ENCODE measurements at regions not wholly inside any gene's neighbourhood (a gene's known extent, or its start where the extent isn't known, plus 50 kb on each side); places are given as distances from the start of the nearest gene placed in this dataset.

DNA sequence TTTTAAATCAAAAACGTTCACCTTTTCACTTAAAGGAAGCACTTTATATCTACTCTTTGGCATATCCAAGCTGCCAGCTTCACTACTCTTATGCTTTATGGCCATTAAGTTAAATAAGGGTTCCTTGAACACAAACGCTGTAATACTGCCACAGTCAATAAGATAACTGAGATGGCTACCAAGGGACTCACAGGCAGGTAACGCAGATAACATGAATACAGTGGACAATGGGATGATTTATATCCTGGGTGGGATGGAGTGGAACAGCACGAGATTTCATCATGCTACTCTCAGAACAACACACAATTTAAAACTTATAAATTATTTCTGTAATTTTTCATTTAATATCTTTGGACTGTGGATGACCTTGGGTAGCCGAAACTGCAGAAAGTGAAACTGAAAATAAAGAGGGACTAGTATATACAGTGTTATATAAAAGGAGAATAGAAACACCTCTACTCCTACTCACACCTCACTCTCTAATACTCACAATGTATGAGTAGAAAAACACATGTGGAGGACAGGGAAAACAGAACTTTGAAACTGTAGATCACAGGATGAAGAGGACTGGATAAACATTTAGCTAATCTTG lies 367.3 kb downstream of the C12orf50 start:
- Mint-ChIP-seq H3K36me3 (ENCODE audit: low read depth) (no peaks in the 10 kb centered on the region), H3K4me1 (ENCODE audit: low read depth) (no peaks in the 10 kb centered on the region), H3K27me3 (no peaks in the 10 kb centered on the region), H3K9me3 (no peaks in the 10 kb centered on the region), H3K4me3 (no peak overlapping the region), H3K27ac (no peak overlapping the region)
- intact Hi-C loops (cut with micrococcal nuclease), result no loop called here

DNA sequence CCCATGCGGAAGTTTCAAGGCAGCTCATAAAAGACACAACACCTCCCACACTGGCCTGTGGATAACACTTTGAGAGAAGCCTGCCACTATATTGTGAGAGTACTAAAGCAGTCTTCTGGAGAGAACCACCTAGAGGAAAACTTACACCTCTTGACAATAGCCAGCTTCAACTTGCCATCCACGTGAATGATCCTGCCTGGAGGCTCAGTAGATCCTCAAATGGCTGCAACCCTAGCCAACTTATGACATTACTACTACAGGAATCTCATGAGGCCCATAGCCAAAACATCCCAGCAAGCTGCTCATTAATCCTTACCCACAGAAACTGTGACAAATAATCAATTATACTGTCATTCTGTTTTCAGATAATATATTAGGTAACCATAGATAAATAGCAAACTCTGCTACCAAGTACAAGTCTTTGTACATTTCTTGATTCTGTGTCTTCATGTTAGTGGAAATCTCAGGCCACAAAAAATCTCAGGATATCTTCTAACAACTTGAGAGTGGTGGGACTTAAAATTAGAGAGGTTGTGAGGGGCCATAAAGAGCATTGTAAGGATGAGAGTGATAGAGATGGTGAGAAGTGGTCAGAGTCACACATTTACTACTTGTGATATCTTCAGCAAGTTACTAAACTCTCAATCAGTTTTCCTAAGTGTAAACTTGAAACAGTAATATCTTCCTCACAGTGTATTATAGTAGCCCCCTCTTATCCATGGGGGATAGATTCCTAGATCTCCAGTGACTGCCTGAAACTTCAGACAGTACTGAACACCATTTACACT lies 368.0 kb downstream of the C12orf50 start:
- H3K9me3 Mint-ChIP-seq, result no peaks in the 10 kb centered on the region
- no peaks in the 10 kb centered on the region for H3K27me3 Mint-ChIP-seq
- no peaks in the 10 kb centered on the region for H3K36me3 Mint-ChIP-seq (ENCODE audit: low read depth)
- intact Hi-C loops (cut with micrococcal nuclease), result no loop called here
- no peak overlapping the region for H3K27ac Mint-ChIP-seq
- no peaks in the 10 kb centered on the region for H3K4me1 Mint-ChIP-seq (ENCODE audit: low read depth)
- H3K4me3 Mint-ChIP-seq, result no peak overlapping the region

DNA sequence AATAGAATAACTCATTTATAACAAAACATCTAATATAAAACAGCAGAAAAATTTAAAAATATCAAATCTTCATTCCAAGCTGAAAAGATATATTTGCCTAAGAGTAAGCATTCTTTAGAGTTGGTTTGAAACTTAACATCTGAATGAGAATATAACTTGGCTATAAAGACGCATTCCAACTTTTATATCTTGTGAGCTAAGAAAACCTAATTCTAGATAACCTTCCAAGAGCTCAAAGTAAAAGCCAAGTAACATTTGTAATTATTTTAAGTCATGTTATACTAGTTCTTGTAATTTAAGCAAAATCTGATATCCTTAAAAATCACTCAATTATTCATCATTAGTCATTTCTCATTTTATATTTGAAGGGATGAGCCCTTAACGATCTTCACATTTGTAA lies 368.9 kb downstream of the C12orf50 start:
- Mint-ChIP-seq H3K9me3 (no peaks in the 10 kb centered on the region), H3K4me3 (no peak overlapping the region), H3K27ac (no peak overlapping the region), H3K27me3 (no peaks in the 10 kb centered on the region), H3K4me1 (ENCODE audit: low read depth) (no peaks in the 10 kb centered on the region), H3K36me3 (ENCODE audit: low read depth) (no peaks in the 10 kb centered on the region)
- intact Hi-C loops (cut with micrococcal nuclease), result no loop called here

DNA sequence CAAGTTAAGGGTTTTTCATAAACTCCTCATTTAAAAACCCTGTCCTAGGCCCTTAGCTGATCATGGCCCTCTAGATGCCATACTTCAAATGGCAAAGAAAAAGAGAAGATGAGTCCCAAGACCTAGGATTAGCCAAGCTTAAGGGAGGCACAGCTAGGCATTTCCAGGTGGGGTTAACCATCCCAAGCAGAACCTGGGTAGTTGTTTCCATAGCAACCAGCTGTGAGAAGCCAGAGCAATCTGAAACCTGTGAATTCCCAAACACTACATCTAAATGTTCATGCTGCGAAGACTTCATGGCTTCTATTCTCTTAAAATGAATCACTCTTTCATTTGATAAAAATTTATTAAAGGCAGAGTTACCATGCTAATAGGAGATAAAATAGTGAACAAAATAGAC lies 372.9 kb downstream of the C12orf50 start:
- H3K27me3 Mint-ChIP-seq, result no peaks in the 10 kb centered on the region
- no peaks in the 10 kb centered on the region for H3K4me1 Mint-ChIP-seq (ENCODE audit: low read depth)
- no peak overlapping the region for H3K4me3 Mint-ChIP-seq
- H3K36me3 Mint-ChIP-seq (ENCODE audit: low read depth), result no peaks in the 10 kb centered on the region
- intact Hi-C loops (cut with micrococcal nuclease), result no loop called here
- no peak overlapping the region for H3K27ac Mint-ChIP-seq
- no peaks in the 10 kb centered on the region for H3K9me3 Mint-ChIP-seq

GRCh38 chr12:87651670-87652425 lies 377.4 kb downstream of the C12orf50 start:
- Mint-ChIP-seq H3K27me3 (no peaks in the 10 kb centered on the region), H3K4me3 (no peak overlapping the region), H3K9me3 (no peaks in the 10 kb centered on the region), H3K4me1 (ENCODE audit: low read depth) (no peaks in the 10 kb centered on the region), H3K36me3 (ENCODE audit: low read depth) (no peaks in the 10 kb centered on the region), H3K27ac (no peak overlapping the region)
- intact Hi-C loops (cut with micrococcal nuclease), result no loop called here

DNA sequence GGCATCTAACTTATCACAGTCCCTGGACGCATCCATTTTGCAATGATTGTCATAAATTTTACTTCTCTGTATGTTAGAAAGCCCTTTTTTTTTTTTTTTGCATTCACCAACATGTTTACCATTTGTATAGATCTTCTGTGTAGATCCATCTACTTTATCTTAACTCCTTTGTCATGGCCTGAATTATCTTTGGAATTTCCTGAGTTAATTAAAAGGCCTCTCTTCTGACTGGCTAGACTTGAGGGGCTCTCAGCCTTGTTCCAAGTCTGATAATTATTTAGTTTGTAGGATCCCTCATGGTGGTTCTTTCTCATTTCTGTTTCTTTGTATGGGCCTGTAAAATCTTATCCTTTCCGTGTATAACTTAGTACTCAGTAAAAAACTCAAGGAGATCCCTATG lies 387.0 kb downstream of the C12orf50 start:
- H3K4me1 Mint-ChIP-seq (ENCODE audit: low read depth), result no peaks in the 10 kb centered on the region
- H3K4me3 Mint-ChIP-seq, result no peak overlapping the region
- intact Hi-C loops (cut with micrococcal nuclease), result no loop called here
- no peaks in the 10 kb centered on the region for H3K9me3 Mint-ChIP-seq
- no peaks in the 10 kb centered on the region for H3K36me3 Mint-ChIP-seq (ENCODE audit: low read depth)
- no peak overlapping the region for H3K27ac Mint-ChIP-seq
- H3K27me3 Mint-ChIP-seq, result no peaks in the 10 kb centered on the region

- Mint-ChIP-seq H3K27me3 (no peaks in the 10 kb centered on the region), H3K4me3 (no peak overlapping the region), H3K36me3 (ENCODE audit: low read depth) (no peaks in the 10 kb centered on the region), H3K9me3 (peaks cover 8% of the 10 kb centered on the region), H3K4me1 (ENCODE audit: low read depth) (no peaks in the 10 kb centered on the region), H3K27ac (no peak overlapping the region)
- intact Hi-C loops (cut with micrococcal nuclease), result no loop called here
These were observed 411.0 kb downstream of the C12orf50 start for GRCh38 chr12:87618199-87618598.

GRCh38 chr12:87612996-87613395 lies 416.2 kb downstream of the C12orf50 start:
- Mint-ChIP-seq H3K27ac (no peak overlapping the region), H3K4me1 (ENCODE audit: low read depth) (no peaks in the 10 kb centered on the region), H3K36me3 (ENCODE audit: low read depth) (no peaks in the 10 kb centered on the region), H3K9me3 (no peaks in the 10 kb centered on the region), H3K4me3 (no peak overlapping the region), H3K27me3 (no peaks in the 10 kb centered on the region)
- intact Hi-C loops (cut with micrococcal nuclease), result no loop called here

DNA sequence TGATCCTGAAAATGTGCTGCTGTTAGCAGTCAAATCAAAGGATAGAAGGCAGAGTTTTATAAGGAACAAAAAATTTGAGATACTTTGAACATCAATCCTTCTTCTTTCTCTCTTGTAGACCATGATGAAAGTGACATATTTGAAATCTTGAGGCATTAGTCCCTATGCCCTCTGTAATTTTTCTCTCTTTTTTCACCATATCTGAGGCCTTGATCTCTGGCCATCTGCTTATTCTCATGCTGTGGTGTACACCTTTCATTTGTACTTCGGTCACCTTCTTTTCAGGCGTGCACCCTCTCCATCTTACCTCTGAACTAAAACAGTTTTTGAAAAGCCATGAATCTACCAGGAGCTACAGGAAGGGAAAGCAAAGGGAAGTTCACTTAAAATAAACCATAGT lies 420.9 kb downstream of the C12orf50 start:
- H3K27me3 Mint-ChIP-seq, result no peaks in the 10 kb centered on the region
- H3K27ac Mint-ChIP-seq, result no peak overlapping the region
- H3K4me3 Mint-ChIP-seq, result no peak overlapping the region
- H3K4me1 Mint-ChIP-seq (ENCODE audit: low read depth), result no peaks in the 10 kb centered on the region
- no peaks in the 10 kb centered on the region for H3K36me3 Mint-ChIP-seq (ENCODE audit: low read depth)
- H3K9me3 Mint-ChIP-seq, result peaks cover 10% of the 10 kb centered on the region
- intact Hi-C loops (cut with micrococcal nuclease), result no loop called here

DNA sequence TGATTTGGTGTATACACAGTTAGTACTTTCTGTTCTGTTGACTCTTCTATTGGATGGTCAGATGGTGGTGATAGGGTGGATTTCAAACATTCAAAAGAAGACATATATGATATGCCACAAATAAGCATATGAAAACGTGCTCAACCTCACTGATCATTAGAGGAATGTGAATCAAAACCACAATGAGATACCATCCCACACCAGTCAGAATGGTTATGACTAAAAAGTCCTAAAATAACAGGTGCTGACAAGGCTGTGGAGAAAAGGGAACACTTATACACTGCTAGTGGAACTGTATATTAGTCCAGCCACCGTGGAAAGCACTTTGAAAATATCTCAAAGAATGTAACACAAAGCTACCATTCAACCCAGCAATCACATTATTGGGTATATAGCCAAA lies 425.5 kb downstream of the C12orf50 start:
- Mint-ChIP-seq H3K4me3 (no peak overlapping the region), H3K9me3 (peaks cover 10% of the 10 kb centered on the region), H3K27me3 (no peaks in the 10 kb centered on the region), H3K4me1 (ENCODE audit: low read depth) (no peaks in the 10 kb centered on the region), H3K27ac (no peak overlapping the region), H3K36me3 (ENCODE audit: low read depth) (no peaks in the 10 kb centered on the region)
- intact Hi-C loops (cut with micrococcal nuclease), result no loop called here

DNA sequence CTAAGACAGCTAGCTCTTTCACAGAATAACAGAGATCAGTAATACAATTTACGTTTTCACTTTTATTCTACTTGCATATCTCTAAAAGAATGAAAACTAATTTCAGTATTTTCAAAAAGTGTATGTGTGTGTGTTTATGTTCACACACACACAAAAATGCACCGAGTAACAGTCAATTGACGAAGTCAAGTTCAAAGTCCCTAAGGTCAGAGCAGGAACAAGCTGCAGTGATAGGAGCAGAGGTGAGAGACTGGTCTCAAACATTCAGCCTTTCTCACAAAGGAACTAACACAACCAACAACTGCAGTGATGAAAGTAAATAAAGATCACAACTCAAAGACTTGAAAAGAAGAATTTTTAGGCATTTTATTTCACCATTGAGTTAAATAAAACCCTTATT lies 429.7 kb downstream of the C12orf50 start:
- no peaks in the 10 kb centered on the region for H3K27me3 Mint-ChIP-seq
- H3K4me1 Mint-ChIP-seq (ENCODE audit: low read depth), result no peaks in the 10 kb centered on the region
- no peaks in the 10 kb centered on the region for H3K36me3 Mint-ChIP-seq (ENCODE audit: low read depth)
- H3K27ac Mint-ChIP-seq, result no peak overlapping the region
- H3K4me3 Mint-ChIP-seq, result no peak overlapping the region
- peaks cover 10% of the 10 kb centered on the region for H3K9me3 Mint-ChIP-seq
- intact Hi-C loops (cut with micrococcal nuclease), result no loop called here

DNA sequence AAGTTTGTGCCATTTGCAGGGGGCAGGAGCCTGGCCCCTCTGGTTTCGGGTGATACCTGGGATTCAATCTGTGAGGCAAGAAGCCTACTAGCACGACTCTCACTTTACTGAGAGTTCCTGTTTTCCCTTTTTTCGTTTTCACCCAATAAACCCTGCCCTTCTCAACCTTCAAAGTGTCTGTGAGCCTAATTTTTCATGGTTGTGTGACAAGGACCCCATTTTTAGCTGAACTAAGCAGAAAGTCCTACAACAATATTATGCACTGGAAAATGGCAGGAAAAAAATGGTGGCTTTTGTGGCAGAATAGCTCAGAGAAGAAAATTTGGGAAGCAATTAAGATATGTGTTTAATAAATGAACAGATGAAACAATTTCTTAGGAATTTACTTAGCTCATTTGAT lies 432.1 kb downstream of the C12orf50 start:
- Mint-ChIP-seq H3K36me3 (ENCODE audit: low read depth) (no peaks in the 10 kb centered on the region), H3K9me3 (peaks cover 10% of the 10 kb centered on the region), H3K4me3 (no peak overlapping the region), H3K27ac (no peak overlapping the region), H3K27me3 (no peaks in the 10 kb centered on the region), H3K4me1 (ENCODE audit: low read depth) (no peaks in the 10 kb centered on the region)
- intact Hi-C loops (cut with micrococcal nuclease), result no loop called here

DNA sequence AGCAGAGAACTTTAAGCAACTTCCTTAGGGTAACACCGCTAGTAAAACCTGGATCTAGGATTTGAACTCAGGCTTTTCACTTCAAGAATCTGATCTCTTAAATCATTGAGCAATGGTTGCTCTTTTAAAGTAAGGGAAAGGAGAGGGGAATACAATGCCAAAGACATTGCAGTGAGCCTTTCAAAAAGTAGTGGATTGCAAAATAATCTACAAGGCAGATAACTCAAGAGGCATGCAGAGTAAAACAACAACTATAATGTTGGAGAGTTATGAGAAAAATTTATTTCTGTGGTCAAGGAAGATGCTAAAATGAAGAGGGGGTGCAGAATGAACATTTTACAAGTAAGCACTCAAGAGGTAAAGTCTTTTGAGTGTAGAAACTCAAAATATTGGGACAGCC lies 432.6 kb downstream of the C12orf50 start:
- Mint-ChIP-seq H3K27me3 (no peaks in the 10 kb centered on the region), H3K9me3 (peaks cover 13% of the 10 kb centered on the region), H3K4me3 (no peak overlapping the region), H3K4me1 (ENCODE audit: low read depth) (no peaks in the 10 kb centered on the region), H3K36me3 (ENCODE audit: low read depth) (no peaks in the 10 kb centered on the region), H3K27ac (no peak overlapping the region)
- intact Hi-C loops (cut with micrococcal nuclease), result no loop called here

GRCh38 chr12:87596134-87596533 lies 433.1 kb downstream of the C12orf50 start:
- H3K9me3 Mint-ChIP-seq, result peaks cover 18% of the 10 kb centered on the region
- no peak overlapping the region for H3K27ac Mint-ChIP-seq
- H3K36me3 Mint-ChIP-seq (ENCODE audit: low read depth), result no peaks in the 10 kb centered on the region
- no peak overlapping the region for H3K4me3 Mint-ChIP-seq
- H3K4me1 Mint-ChIP-seq (ENCODE audit: low read depth), result no peaks in the 10 kb centered on the region
- intact Hi-C loops (cut with micrococcal nuclease), result no loop called here
- no peaks in the 10 kb centered on the region for H3K27me3 Mint-ChIP-seq

All from dendritic cell treated with granulocyte-macrophage colony-stimulating factor and Interleukin-4, amounts not matched to agents 40 ng/mL and 50 ng/mL, for 4 days (primary cell).